Hypothalamus (tissue), 51 donors: ENCODE measurements at regions not wholly inside any gene's neighbourhood (a gene's known extent, or its start where the extent isn't known, plus 50 kb on each side); places are given as distances from the start of the nearest gene placed in this dataset.
"Not testable (repeated sequence)": the region's sequence is repeated elsewhere in the genome, so short reads cannot be mapped to it uniquely, and the experiment has no call there.

Experiments
- DNase-seq, 51 donors: peaks; one replicate each; lab custom pipeline; 2025; lab: John Stamatoyannopoulos, UW

DNA sequence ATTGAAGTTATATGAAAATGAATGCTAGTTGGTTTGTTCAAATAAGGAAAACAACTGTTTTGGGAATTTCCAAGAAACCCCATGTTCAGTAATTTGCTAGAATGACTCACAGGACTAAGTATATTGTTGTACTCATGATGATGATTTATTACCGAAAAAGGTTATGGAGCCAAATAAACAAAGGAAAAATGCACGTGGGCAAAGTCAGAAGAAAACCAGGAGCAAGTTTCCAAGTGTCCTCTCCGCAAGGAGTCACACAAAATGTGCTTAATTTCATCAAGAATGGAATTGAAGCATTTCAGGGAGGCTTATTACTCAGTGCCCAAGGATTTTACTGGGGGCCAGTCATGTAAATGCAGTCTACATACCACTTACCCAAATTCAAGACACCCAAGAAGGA, 1652.4 kb upstream of the TMEFF2 start:
- DNase-seq, result no peak

- no peak for DNase-seq
Observed at GRCh38 chr2:193845604-193846003, 1650.9 kb upstream of the TMEFF2 start.

- DNase-seq, result no peak
Observed at GRCh38 chr2:193843675-193844074, 1648.9 kb upstream of the TMEFF2 start.

DNA sequence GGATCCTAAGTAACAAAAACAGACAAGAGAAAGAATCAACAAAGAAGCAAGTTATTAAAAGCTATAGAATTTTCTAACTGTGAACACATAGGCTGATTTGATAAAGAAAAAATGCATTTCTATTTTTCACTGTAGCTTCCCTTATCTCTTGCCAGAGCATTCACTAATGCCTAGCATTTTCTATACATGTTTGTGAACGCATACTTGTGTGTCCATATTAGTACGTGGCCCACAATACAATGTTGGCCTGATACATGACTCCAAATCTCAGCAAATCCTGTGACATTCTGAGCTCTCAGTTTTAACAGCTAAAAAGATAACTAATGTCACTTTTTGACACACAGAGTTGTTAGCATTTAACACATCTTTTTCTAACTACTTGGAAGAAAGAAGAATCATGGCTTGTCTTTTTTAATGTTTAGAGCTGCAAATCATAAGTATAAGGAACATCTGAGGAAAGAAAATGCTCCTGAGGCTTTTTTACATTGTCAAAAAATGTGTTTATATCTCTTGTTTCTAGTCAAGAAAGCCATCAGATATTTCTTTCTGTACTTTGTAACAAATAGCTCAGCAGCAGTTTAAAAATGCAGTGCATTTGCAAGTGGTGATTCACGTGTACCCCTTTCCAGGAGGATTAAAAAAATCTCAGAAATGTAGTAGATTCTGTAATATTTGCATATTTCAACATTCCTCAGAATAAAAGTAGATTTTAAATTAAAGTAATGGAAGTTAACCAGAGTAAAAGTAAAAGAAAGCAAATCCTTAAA, 1646.8 kb upstream of the TMEFF2 start:
- DNase-seq, result no peak

DNA sequence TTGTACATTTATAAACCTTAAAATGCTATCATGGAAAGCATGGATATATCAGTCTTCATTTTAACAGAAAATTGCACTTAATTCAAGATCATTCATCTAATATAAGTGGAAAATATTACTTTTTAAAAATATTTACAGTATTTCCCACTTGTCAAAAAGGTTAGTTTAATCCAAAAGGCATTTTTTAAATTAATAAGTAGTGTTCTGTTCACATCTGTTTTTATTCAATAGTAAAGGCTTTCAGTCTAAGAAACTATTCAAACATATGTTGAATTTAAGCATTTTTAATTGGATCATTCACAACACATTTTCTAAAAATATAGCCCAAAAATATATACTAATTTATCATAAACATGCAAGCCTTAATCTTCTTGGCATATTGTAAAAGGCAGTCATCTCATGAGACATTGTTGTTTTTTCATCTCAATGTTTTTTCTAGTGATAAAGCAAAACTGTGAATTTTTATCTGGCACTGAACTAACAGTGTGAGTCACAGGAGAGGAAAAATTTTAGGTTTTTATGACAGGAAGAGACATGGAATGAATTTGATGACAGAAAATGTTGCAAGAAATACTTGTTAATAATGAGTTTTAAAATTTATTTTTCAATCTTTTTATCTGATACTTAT, 1642.5 kb upstream of the TMEFF2 start:
- DNase-seq, result no peak

GRCh38 chr2:193836424-193837006, 1641.8 kb upstream of the TMEFF2 start:
- not testable (repeated sequence) for DNase-seq

DNA sequence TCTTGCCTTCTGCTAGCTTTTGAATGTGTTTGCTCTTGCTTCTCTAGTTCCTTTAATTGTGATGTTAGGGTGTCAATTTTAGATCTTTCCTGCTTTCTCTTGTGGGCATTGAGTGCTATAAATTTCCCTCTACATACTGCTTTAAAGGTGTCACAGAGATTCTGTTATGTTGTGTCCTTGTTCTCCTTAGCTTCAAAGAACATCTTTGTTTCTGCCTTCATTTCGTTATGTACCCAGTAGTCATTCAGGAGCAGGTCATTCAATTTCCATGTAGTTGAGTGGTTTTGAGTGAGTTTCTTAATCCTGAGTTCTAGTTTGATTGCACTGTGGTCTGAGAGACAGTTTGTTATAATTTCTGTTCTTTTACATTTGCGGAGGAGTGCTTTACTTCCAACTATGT, 1639.2 kb upstream of the TMEFF2 start:
- not testable (repeated sequence) for DNase-seq

DNA sequence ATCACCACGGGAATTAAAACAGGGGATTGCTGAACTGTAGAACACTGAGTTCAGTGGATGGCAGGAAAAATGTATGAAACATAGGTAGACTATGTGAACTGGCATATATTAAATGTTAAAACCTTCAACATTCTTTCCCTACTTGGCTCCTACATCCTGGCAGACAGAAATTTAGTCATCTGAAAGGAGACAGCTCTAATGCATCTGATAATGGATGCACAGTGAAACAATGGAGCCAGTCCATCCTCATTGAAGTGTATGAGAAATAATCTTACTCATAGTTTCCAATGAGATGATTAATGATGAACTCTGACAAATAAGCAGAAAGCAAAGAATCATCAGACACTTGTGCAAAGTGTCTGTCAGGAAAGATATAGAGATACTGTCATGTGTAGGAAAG, 1629.7 kb upstream of the TMEFF2 start:
- no peak for DNase-seq

GRCh38 chr2:193818801-193819499, 1624.2 kb upstream of the TMEFF2 start:
- no peak for DNase-seq

DNA sequence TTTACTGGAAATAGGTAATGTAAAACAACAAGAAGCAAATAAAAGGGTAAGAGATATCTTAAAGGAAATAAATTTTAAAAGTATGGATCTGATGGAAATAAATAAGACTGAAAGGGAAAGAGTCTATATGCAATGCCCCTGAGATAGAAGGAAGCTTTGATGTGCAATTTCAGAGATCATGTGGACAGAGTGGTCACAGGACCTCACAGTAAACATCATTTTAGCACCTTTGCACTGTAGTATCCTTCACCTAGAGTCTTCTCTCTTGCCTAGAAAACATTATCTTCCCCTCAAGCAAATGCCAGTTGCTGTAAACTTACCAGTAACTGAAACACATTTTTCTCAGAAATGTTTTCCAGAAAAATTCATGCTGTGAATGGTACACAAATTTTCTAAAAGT, 1621.3 kb upstream of the TMEFF2 start:
- DNase-seq, result no peak

DNA sequence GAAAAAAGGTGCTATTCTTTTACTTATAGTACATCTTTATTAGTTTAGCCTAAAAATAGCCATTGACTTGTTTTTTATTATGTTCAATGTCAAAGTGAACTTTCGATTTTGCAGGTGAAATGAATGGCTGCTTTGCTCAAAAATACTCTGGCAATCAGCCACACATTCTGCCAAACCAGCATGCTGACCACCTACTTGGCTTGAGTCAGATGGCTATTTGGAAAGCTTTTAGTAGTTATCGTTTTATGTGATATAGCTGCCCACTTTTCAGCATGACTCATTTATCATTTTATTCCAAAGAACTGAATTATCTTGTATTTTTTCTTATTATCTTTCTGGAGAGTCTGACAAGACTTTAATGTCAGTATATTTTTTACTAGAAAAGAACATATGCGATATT, 1615.8 kb upstream of the TMEFF2 start:
- DNase-seq, result no peak

- no peak for DNase-seq
Observed at GRCh38 chr2:193808877-193809276, 1614.1 kb upstream of the TMEFF2 start.

GRCh38 chr2:193806088-193806774, 1611.5 kb upstream of the TMEFF2 start:
- no peak for DNase-seq

- DNase-seq, result no peak
Observed at GRCh38 chr2:193796847-193797246, 1602.1 kb upstream of the TMEFF2 start.

DNA sequence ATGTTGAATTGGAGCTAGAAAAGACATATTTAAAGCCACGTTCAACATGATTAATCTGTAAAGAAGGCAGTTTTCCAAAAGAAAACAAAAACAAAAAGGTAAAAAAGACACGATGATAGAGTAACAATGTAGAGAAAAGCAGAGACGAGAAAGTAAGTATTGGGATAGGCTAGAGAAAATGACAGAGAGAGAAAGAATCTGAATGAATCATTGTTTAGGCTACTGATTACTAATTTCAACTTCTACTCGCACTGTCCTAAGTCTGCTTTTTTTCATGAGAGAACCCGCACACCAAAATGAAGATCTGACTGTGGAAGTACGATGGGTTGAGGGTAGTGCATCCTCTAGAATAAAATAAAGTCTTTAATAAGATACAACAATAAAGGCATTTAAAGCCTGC, 1599.2 kb upstream of the TMEFF2 start:
- DNase-seq, result no peak

DNA sequence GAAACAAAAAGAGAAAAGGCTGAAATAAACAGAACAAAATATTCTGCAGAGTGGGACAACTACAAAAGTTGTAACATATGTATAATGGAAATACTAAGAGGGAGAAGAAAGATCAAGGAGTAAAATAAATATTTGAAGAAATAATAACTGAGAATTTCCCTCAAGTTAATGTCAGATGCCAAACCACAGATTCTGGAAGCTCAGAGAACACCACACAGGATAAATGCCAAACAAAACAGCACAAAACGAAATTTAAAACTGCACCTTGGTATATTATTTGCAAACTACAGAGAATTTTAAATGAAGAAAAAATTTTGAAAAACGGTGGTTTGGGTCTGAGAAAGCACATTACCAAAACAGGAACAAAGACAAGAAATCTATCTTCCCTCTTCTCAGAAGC, 1588.9 kb upstream of the TMEFF2 start:
- DNase-seq, result no peak

DNA sequence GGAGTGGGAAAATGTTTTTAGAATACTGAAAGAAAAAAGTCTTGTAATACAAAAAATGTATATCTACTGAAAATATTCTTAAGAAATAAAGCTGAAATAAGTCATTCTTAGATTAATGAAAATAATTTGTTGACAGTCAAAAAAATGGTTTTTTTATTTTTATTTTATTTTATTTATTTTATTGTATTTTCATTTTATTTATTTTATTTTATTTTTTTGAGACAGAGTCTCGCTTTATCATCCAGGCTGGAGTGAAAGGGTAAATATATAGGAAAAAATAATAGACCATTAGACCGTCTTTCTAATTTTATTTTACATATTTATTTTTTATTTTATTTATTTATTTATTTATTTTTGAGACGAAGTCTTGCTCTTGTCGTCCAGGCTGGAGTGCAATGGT, 1583.6 kb upstream of the TMEFF2 start:
- no peak for DNase-seq

- no peak for DNase-seq
Observed at GRCh38 chr2:193776988-193777387, 1582.3 kb upstream of the TMEFF2 start.

- no peak for DNase-seq
Observed at GRCh38 chr2:193774166-193774565, 1579.4 kb upstream of the TMEFF2 start.

- DNase-seq, result no peak
Observed at GRCh38 chr2:193751299-193751698, 1556.6 kb upstream of the TMEFF2 start.

DNA sequence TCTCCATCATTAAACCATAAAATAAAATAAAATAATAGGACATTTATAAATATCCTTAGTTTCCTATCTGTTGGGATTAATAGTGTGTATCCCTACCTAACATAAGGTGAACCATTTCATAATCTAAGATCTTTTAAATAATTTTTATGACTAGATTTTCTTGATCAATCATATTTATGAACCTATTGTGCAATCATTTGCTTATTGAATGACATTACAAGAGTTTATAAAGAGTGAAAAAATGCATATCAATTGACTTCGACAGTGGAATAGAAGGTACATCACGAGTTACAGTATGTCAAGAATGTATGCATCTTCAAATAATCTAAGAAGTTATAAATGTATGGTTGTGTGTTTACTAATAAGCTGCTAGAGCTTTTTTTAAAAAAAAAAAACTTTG, 1554.8 kb upstream of the TMEFF2 start:
- DNase-seq, result no peak
